Activated CD4-positive, alpha-beta T cell treated with anti-CD3 and anti-CD28 coated beads, Interleukin-2, amount 50 U/mL, for 16 hours (primary cell): ENCODE measurements at regions not wholly inside any gene's neighbourhood (a gene's known extent, or its start where the extent isn't known, plus 50 kb on each side); places are given as distances from the start of the nearest gene placed in this dataset.

Source experiments
- DNase-seq: peaks from one replicate; pipeline ENCODE4 v3.0.0-alpha.2; 2020

- DNase-seq = no peak
Measured at GRCh38 chr5:146940295-146940694, 61.7 kb upstream of the PPP2R2B start.

- DNase-seq = no peak
Measured at GRCh38 chr5:146944019-146944418, 65.5 kb upstream of the PPP2R2B start.

- DNase-seq = no peak
Measured at GRCh38 chr5:146944764-146945616, 66.4 kb upstream of the PPP2R2B start.

GRCh38 chr5:146945617-146946084 lies 67.1 kb upstream of the PPP2R2B start:
- no peak for DNase-seq

DNA sequence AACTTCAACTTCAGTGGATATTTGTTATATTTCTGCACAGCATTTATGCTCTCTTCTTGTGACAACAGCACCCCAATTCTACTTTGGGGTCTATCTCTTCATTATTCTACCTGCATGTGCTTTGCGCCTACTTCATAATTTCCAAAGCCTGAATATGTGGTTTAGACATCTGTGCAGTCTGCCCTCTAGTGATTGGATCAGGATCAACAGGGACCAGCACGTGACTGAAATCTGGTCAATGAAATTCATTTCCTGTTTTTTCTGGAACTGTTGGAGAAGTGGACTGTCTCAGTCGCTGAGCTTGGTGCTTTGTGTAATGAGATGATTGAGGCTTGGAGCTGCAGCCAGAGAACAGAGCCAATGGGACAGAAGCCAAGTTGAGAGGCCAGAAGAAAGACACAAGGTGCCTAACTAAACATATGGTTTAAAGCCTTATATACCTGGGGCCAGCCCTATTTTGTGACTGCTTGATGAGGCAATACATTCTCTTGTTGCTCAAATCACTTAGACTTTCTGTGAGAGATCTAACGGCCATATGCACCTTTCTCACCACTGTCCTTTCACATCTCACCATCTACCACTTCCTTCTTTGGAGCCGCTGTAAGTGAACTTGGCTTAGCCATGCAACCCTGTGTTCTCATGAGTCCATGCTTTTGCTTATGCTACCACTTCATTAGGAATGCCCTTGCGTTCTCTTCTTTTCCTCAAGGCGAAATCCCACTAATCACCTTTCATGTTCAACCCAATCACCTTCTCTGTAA lies 68.8 kb upstream of the PPP2R2B start:
- DNase-seq = peak; percentile 7

DNA sequence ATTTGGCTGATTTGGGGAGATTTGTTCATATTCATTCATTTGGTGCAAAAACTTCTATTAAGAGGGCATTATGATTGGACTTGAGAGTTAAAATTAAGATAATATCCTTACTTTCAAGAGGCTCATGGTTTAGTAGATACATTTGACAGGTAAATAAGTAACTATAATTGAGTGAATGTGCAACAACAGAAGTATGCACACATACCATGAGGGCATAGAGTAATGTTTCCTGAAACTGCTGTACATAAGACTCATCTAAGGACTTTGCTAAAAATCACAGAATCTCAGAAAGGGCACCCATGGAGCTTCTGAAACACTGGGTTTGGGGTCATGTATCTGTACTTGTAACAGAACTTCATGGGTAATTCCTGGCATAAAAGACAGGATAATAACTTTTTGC lies 70.1 kb upstream of the PPP2R2B start:
- no peak for DNase-seq

DNA sequence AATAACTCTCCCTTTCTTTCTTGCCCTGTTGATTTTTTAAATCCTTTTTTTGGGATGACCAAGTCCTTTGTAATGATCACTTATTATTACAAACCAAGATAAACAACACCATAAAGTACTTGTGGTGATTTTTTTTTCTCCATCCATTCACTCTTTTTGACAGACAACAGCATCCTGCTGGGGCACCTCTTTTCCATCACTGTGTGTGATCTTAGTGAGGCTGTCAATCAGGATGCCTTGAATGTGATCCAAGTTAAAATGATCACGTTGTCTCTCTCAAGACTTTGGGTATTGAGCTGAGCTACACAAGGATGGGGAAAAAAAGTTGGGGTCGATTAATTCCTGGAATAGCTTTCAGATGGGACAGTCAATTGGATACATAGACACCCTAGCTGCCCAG lies 73.6 kb upstream of the PPP2R2B start:
- no peak for DNase-seq

GRCh38 chr5:146956217-146956616 lies 77.7 kb upstream of the PPP2R2B start:
- no peak for DNase-seq

DNA sequence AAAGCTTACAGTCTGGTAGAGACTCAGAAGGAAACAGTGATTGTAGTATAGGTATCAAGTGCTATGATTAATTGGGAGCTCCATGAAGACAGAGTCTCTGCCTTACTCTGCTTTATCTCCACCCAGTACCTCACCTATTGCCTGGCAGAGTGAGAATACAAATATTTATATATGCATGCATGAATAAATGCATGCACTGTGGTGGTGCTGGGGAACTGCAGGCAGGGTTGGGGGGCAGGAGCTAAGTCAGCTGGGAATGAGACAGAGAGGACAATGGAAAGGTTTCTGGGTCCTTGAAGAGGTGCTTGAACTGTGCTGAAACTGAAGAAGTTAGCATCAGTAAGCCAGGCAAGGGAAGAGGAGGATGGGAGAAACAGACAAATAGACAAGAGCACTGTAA lies 80.8 kb upstream of the PPP2R2B start:
- DNase-seq = no peak

GRCh38 chr5:146962801-146963355 lies 84.3 kb upstream of the PPP2R2B start:
- no peak for DNase-seq

DNA sequence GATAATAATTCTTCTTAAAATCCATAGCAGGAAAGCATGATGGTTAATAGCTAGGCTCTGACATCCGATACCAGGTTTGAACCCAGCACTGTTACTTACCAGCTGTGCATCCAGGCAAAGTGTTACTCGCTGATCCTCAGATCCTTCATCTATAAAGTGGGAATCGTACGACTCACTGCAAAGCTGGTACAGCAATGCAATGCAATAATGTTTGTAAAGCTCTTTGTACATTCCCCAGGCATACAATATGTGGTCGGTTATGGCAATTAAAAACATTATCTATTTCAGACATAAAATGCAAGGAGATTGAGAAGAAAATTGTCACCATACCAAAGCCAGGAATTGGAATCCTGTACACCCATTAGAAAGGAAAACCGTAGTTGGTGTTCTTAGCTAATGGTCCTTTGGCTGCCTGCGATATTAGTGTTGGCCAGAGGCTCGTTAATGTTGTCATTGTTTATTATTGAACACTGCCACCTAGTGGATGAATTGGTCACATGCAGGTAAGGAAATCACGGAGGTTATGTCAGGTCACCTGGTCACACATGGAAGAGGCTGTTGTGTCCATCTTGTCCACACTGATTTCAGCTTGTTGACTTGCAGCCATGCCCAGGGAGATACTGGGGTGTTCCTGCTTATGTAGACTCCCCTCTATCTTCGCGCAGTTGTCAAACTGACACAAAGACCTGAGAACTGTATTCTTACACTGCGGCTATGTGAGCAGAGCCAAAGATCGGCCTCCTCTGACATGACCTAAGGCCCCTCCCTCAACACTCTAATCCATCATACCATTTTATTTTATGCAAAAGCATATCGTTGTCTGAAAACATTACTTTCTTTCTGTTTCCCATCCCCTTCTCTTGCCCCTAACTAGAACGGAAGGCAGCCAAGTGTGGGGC lies 87.5 kb upstream of the PPP2R2B start:
- peak; percentile 73 for DNase-seq

- no peak for DNase-seq
Measured at GRCh38 chr5:146967646-146968045, 89.1 kb upstream of the PPP2R2B start.

- no peak for DNase-seq
Measured at GRCh38 chr5:146971401-146971800, 92.8 kb upstream of the PPP2R2B start.

DNA sequence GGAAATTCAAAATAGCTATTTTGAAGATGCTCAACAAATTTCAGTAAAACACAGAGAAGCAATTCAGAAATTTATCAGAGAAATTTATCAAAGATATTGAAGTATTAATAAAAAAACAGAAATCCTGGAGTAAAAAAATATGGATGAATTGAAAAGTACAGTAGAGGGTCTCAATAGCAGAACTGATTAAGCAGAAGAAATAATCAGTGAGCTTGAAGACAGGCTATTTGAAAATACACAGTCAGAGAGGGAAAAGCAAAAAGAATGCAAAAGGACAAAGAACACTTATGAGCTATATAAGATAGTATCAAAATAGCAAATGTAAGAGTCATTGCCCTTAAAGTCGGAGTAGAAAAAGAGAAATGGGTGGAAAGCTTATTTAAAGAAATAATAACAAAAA lies 107.9 kb upstream of the PPP2R2B start:
- DNase-seq = no peak

DNA sequence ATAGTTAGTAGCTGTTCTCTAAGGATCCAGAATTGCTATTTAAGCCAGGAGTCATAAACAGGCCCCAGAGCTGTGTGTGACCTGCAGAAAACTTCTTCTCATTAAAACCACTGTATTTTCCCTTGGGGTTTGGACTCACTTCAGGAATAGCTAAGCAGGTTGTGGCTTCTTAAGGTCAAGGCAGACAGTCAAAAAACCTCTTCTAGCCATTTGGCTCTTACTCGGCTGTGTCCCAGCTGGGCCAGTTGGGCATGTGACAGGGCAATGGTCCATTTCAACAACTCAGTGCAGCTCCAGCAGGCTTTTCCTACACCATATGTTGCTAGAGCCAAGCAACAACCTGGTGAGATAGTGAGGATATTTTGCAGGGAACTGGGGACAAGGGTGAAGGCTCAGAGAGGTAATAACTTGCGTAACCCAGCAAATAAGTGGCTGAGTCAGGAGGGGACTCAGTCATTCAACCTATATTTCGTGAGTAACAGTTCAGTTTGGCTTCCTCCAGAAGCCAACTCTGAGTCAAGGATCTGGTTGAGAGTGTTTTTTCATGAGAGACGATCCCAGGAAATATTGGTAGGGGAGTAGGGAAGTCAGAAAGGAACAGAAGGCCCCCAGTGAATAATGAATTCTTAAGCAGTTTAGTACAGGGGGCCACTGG lies 115.4 kb upstream of the PPP2R2B start:
- no peak for DNase-seq

GRCh38 chr5:146995878-146996277 lies 117.3 kb upstream of the PPP2R2B start:
- no peak for DNase-seq

DNA sequence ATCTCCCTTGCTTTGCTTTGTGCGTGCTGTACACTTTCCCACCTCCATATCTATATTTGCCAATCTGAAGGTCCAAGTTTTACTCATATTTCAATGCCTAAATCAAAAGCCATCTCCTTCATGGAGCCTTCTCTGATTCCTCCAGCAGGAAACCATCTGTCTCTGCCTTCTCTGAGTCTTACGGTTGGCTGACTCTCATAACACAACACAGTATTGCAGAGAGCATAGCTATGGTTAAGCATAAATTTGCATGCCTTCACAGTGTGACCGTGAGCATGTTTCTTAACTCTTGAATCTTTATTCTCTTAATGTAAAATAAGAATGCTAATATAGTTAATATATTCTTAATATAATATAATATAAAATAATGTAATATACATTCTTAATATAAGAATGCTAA lies 136.8 kb upstream of the PPP2R2B start:
- no peak for DNase-seq

DNA sequence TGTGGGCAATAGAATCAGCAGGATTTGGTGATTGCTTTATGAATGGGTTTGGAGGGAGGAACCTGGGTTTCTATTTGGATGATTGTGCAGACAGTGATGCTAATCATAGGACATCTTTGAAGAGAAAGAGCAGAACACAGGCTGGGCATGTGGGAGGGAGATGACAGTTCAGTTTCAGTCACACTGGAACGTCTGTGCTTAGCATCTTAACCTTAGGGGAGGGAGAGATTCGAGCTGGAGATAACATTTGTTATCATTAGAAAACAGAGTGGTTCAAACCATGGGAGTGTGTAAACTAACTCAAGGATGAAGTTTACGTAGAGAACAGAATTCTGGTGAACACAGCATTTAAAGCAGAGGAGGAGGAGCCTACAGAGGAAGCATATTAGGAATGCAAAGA lies 138.6 kb upstream of the PPP2R2B start:
- no peak for DNase-seq

DNA sequence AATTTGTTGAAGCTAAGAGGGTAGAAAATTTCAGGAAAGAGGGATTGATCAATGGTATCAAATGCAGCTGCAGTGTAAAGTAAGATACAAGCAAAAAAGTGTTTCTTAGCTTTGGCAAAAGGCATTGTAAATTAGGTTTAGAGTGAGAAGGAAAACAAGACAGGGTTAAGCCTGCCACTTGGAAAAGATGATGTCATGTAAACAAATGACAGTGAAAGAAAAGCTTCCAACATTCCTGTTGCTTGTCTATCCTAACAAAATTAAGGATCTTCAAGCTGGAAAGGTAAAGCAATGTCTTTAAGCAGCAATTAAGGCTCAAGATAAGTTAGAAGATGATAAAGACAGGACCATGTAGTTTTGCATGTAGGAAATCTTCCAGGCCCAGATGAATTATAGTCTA lies 139.1 kb upstream of the PPP2R2B start:
- DNase-seq = no peak

GRCh38 chr5:147018812-147019211 lies 140.3 kb upstream of the PPP2R2B start:
- no peak for DNase-seq

GRCh38 chr5:147036691-147037245 lies 158.2 kb upstream of the PPP2R2B start:
- DNase-seq = no peak
